SK-N-SH (cell line): ENCODE measurements at regions not wholly inside any gene's neighbourhood (a gene's known extent, or its start where the extent isn't known, plus 50 kb on each side); places are given as distances from the start of the nearest gene placed in this dataset.

Experiments used
- CTCF ChIA-PET: fragments of 300-600, 350-600 bp; formaldehyde crosslinking; extraction: SDS; loops from one replicate; lab custom pipeline; 2021; lab: Yijun Ruan, JAX
- POLR2A ChIA-PET: fragments of 350-600 bp; sonication (Branson Sonifier 250); formaldehyde crosslinking; extraction: SDS; loops from one replicate; lab custom pipeline; 2020; ENCODE audit warnings: antibody characterized with exemption, inconsistent platforms; lab: Yijun Ruan, JAX
- DNase-seq: peaks from one replicate; pipeline ENCODE4 v3.0.0; 2012
- H2AFZ ChIP-seq: fragments of 200-600 bp; sonication (generic); 2 replicates; pipeline ENCODE4 v1.8.1; 2016; ENCODE audit warnings: antibody characterized with exemption, mild to moderate bottlenecking, low read depth
- H3F3A ChIP-seq: fragments of 200-600 bp; sonication (generic); replicated peaks from 2 replicates; pipeline ENCODE3; 2016; ENCODE audit warnings: antibody characterized with exemption, mild to moderate bottlenecking; ENCODE audit not compliant: insufficient read depth
- H3K27ac ChIP-seq, 2 experiments: fragments of 200-500 bp in 1 of 2; fragments of 200-600 bp in 1 of 2; sonication (Bioruptor generic) in 1 of 2; sonication (generic), shearing (Covaris generic) in 1 of 2; 2 replicates each; pipeline versions ENCODE4 v1.5.1 to v1.6.1; 2014 to 2016; ENCODE audit warnings: low read depth in 2 of 2, inconsistent platforms in 1 of 2, low read length in 1 of 2, mild to moderate bottlenecking in 1 of 2, mixed read lengths in 1 of 2
- H3K27me3 ChIP-seq: fragments of 200-600 bp; sonication (generic), shearing (Covaris generic); 2 replicates; pipeline ENCODE4 v1.6.1; 2016; ENCODE audit warnings: mixed run types; ENCODE audit not compliant: insufficient read depth
- H3K36me3 ChIP-seq, 2 experiments: fragments of 200-500 bp in 1 of 2; fragments of 200-600 bp in 1 of 2; sonication (Bioruptor generic) in 1 of 2; sonication (generic) in 1 of 2; replicated peaks in 1 of 2; 2 replicates each; pipeline versions ENCODE3 to v1.5.1; 2014 to 2016; ENCODE audit warnings: low read length in 1 of 2, mild to moderate bottlenecking in 1 of 2; ENCODE audit not compliant: insufficient read depth in 2 of 2, control insufficient read depth in 1 of 2
- H3K4me1 ChIP-seq, 2 experiments: fragments of 200-500 bp in 1 of 2; fragments of 200-600 bp in 1 of 2; sonication (Bioruptor generic) in 1 of 2; sonication (generic), shearing (Covaris generic) in 1 of 2; 2 replicates each; pipeline versions ENCODE4 v1.5.1 to v1.6.1; 2014 to 2016; ENCODE audit warnings: low read depth in 1 of 2, low read length in 1 of 2, mixed run types in 1 of 2; ENCODE audit not compliant: insufficient read depth in 2 of 2, control insufficient read depth in 1 of 2
- H3K4me2 ChIP-seq: fragments of 200-600 bp; sonication (generic), shearing (Covaris generic); 2 replicates; pipeline ENCODE4 v1.6.1; 2017; ENCODE audit warnings: mixed run types
- H3K4me3 ChIP-seq, 2 experiments: fragments of 200-500 bp in 1 of 2; fragments of 200-600 bp in 1 of 2; sonication (Bioruptor generic) in 1 of 2; sonication (generic), shearing (Covaris generic) in 1 of 2; 2 replicates each; pipeline versions ENCODE4 v1.5.1 to v1.8.1; 2014 to 2016; ENCODE audit warnings: low read depth in 2 of 2, inconsistent platforms in 1 of 2, low read length in 1 of 2, mild to moderate bottlenecking in 1 of 2, mixed read lengths in 1 of 2, moderate library complexity in 1 of 2
- H3K79me2 ChIP-seq: fragments of 200-600 bp; sonication (generic); 2 replicates; pipeline ENCODE4 v1.8.1; 2017; ENCODE audit warnings: mild to moderate bottlenecking; ENCODE audit not compliant: insufficient read depth
- H3K9ac ChIP-seq: fragments of 200-600 bp; sonication (generic); 2 replicates; pipeline ENCODE4 v1.6.1; 2017; ENCODE audit warnings: mixed run types
- H3K9me2 ChIP-seq: fragments of 200-600 bp; sonication (generic); 2 replicates; pipeline ENCODE4 v1.6.1; 2017; ENCODE audit warnings: mixed run types
- H3K9me3 ChIP-seq: fragments of 200-600 bp; sonication (generic); 2 replicates; pipeline ENCODE4 v1.6.1; 2017; ENCODE audit warnings: mixed run types, mild to moderate bottlenecking, moderate library complexity
- H4K20me1 ChIP-seq: fragments of 200-600 bp; sonication (generic); 2 replicates; pipeline ENCODE4 v1.6.1; 2017; ENCODE audit warnings: mild to moderate bottlenecking, mixed run types; ENCODE audit not compliant: insufficient read depth
- ELF1 ChIP-seq: IDR thresholded peaks from 2 replicates; pipeline ENCODE4 v1.4.0; 2012
- MAX ChIP-seq: IDR thresholded peaks from 2 replicates; pipeline ENCODE4 v1.4.0; 2012; ENCODE audit warnings: low read depth
- PBX3 ChIP-seq: IDR thresholded peaks from 2 replicates; pipeline ENCODE4; 2012
- REST ChIP-seq: IDR thresholded peaks from 2 replicates; pipeline ENCODE4 v1.6.1; 2012; ENCODE audit warnings: mild to moderate bottlenecking, low read depth, low read length, moderate library complexity
- TCF12 ChIP-seq: IDR thresholded peaks from 2 replicates; pipeline ENCODE4 v1.4.0; 2012
- USF1 ChIP-seq: IDR thresholded peaks from 2 replicates; pipeline ENCODE4 v1.4.0; 2012; ENCODE audit warnings: low read depth, borderline replicate concordance
- WGBS: methylation state at CpG from one replicate; pipeline ENCODE4 v1.1.6; 2017; ENCODE audit warnings: low lambda C conversion rate; 5-methylcytosine and 5-hydroxymethylcytosine counted together

GRCh38 chr16:54657058-54657708, 273.5 kb upstream of the IRX5 start:
- H3F3A ChIP-seq, result no peaks in the 10 kb centered on the region
- DNase-seq, result no peak
- WGBS, result 63% methylated on average over 5 of the region's 5 CpGs
- no peaks in the 10 kb centered on the region for H4K20me1 ChIP-seq
- H3K9me3 ChIP-seq, result no peaks in the 10 kb centered on the region
- no peaks in the 10 kb centered on the region; the same call in 1 of the 2 replicates for H3K27me3 ChIP-seq
- H3K36me3 ChIP-seq, result no peaks in the 10 kb centered on the region
- no peaks in the 10 kb centered on the region for H3K79me2 ChIP-seq
- no peak overlapping the region for H3K4me3 ChIP-seq
- H3K4me2 ChIP-seq, result no peak overlapping the region
- ChIA-PET POLR2A (no interaction called here), CTCF (interaction anchor here (1.5 kb wide), 1 partner anchor 714 kb away, joined by 3 read pairs; no protein-coding TSS in a partner anchor)
- no peak overlapping the region for H3K9ac ChIP-seq
- no peaks in the 10 kb centered on the region for H3K4me1 ChIP-seq
- no peak overlapping the region for H2AFZ ChIP-seq
- TF ChIP-seq REST (no peak), USF1 (peak; percentile 61; the same call in 1 of the 2 replicates), PBX3 (no peak), ELF1 (0 out of 2 replicates have a peak, but pooled peaks have one; percentile 17), TCF12 (no peak)
- H3K27ac ChIP-seq, result no peak overlapping the region
- no peaks in the 10 kb centered on the region for H3K9me2 ChIP-seq

- 58% methylated on average over 14 of the region's 14 CpGs for WGBS
- H3K4me1 ChIP-seq, result no peaks in the 10 kb centered on the region
- no peak for DNase-seq
- H2AFZ ChIP-seq, result no peak overlapping the region
- H3F3A ChIP-seq, result no peaks in the 10 kb centered on the region
- no peak for TF ChIP-seq MAX
- no peaks in the 10 kb centered on the region for H3K9me3 ChIP-seq
- no peak overlapping the region for H3K4me2 ChIP-seq
- no peaks in the 10 kb centered on the region; the same call in 1 of the 2 replicates for H3K27me3 ChIP-seq
- no peaks in the 10 kb centered on the region for H3K9me2 ChIP-seq
- no peak overlapping the region for H3K4me3 ChIP-seq
- H3K27ac ChIP-seq, result no peak overlapping the region
- no peak overlapping the region for H3K9ac ChIP-seq
- no peaks in the 10 kb centered on the region for H4K20me1 ChIP-seq
- ChIA-PET CTCF (no interaction called here), POLR2A (no interaction called here)
- no peaks in the 10 kb centered on the region for H3K79me2 ChIP-seq
- no peaks in the 10 kb centered on the region for H3K36me3 ChIP-seq
Measured at GRCh38 chr16:54655121-54655590, 275.5 kb upstream of the IRX5 start.
